GM12872 (cell line): ENCODE measurements at regions not wholly inside any gene's neighbourhood (a gene's known extent, or its start where the extent isn't known, plus 50 kb on each side); places are given as distances from the start of the nearest gene placed in this dataset.

Experiments used
- CTCF ChIP-seq: IDR thresholded peaks from 3 replicates; pipeline ENCODE4 v1.5.1; 2011; ENCODE audit warnings: low read depth, mild to moderate bottlenecking, low read length, moderate library complexity; ENCODE audit not compliant: insufficient read depth

GRCh38 chr6:170173335-170173881 lies 117.5 kb downstream of the DLL1 start:
- no peak for TF ChIP-seq CTCF

GRCh38 chr6:170172825-170173256 lies 118.0 kb downstream of the DLL1 start:
- no peak for TF ChIP-seq CTCF

GRCh38 chr6:170172392-170172791 lies 118.5 kb downstream of the DLL1 start:
- no peak for TF ChIP-seq CTCF

GRCh38 chr6:170167657-170168159 lies 123.2 kb downstream of the DLL1 start:
- TF ChIP-seq CTCF = no peak

GRCh38 chr6:170166511-170167122 lies 124.3 kb downstream of the DLL1 start:
- TF ChIP-seq CTCF = no peak

GRCh38 chr6:170165471-170166117 lies 125.3 kb downstream of the DLL1 start:
- TF ChIP-seq CTCF = no peak

GRCh38 chr6:170165085-170165470 lies 125.8 kb downstream of the DLL1 start:
- TF ChIP-seq CTCF = no peak
